ENCODE measurements at regions not wholly inside any gene's neighbourhood (a gene's known extent, or its start where the extent isn't known, plus 50 kb on each side); places are given as distances from the start of the nearest gene placed in this dataset.

DNA sequence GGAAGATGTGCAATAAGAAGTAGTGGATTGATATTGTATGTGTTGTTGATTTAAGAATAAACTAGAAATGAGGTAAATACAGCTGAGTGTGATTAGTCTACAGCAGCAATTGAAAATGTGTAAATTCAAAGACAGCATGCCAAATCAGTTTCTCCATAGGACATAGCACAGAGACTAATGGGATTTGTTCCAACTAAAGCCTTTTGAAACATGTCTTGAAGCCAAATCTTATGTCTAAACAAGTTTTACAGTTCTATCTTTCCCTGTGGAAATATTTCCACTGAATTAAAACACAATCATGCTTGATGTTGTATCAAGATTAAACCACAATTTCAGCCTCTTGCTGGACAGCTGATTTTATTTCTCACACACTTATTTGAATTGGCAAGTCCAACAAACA is 497.4 kb upstream of the FAM47C start:
- ATAC-seq (ENCODE audit: low read depth), result no peak
- H3K27me3 ChIP-seq (replicated peaks in 1 of 4; ENCODE audit: control extremely low read depth in 1 of 4, control insufficient read depth in 3 of 4, insufficient read depth in 4 of 4, low read length in 3 of 4), result no peaks in the 10 kb centered on the region
- peaks cover 0 to 5% (median 0%) of the 10 kb centered on the region in 3 donors for H3K9me3 ChIP-seq (ENCODE audit: control extremely low read depth in 1 of 3, control insufficient read depth in 2 of 3, insufficient read depth in 1 of 3, low read length in 2 of 3)
- DNase-seq, result no peak
- H3K4me3 Mint-ChIP-seq, result no peak overlapping the region
- TF ChIP-seq CTCF (IDR thresholded peaks at IDR 0.05), result no peak
- TF ChIP-seq EZH2 (IDR thresholded peaks at IDR 0.05; ENCODE audit: borderline replicate concordance, insufficient read depth, low read depth, low read length, poor library complexity, severe bottlenecking), result no peak
- no peaks in the 10 kb centered on the region for H3K4me1 Mint-ChIP-seq
- intact Hi-C loops (cut with micrococcal nuclease), result no loop called here
- ChIA-PET CTCF (no interaction called here), POLR2A (no interaction called here)
- H3K27ac ChIP-seq (ENCODE audit: low read length in 2 of 2), result no peak overlapping the region
- H3K9me3 Mint-ChIP-seq (ENCODE audit: insufficient read depth), result no peaks in the 10 kb centered on the region
- H3K4me2 ChIP-seq (replicated peaks; ENCODE audit: low read depth, low read length, poor library complexity, severe bottlenecking), result no peak overlapping the region
- H2AFZ ChIP-seq (ENCODE audit: insufficient read depth, low read depth, low read length, poor library complexity, severe bottlenecking), result no peak overlapping the region
- no peak overlapping the region for H3K9ac ChIP-seq (ENCODE audit: low read length)
- no peaks in the 10 kb centered on the region for H4K20me1 ChIP-seq (ENCODE audit: control insufficient read depth, insufficient read depth, low read length, poor library complexity, severe bottlenecking)
- H3K4me3 ChIP-seq (ENCODE audit: control extremely low read depth in 1 of 5, extremely low read depth in 1 of 5, insufficient read depth in 1 of 5, low read depth in 2 of 5, low read length in 4 of 5), result no peak overlapping the region
- H3K27ac Mint-ChIP-seq, result no peak overlapping the region
- H3K27me3 Mint-ChIP-seq, result no peaks in the 10 kb centered on the region
- H3K4me1 ChIP-seq (ENCODE audit: control insufficient read depth in 2 of 2, insufficient read depth in 2 of 2, low read length in 2 of 2), result no peaks in the 10 kb centered on the region
- H3K79me2 ChIP-seq (ENCODE audit: control insufficient read depth, insufficient read depth, low read length), result no peaks in the 10 kb centered on the region
- H3K36me3 ChIP-seq (replicated peaks in 1 of 2; ENCODE audit: control extremely low read depth in 1 of 2, control insufficient read depth in 1 of 2, extremely low read depth in 1 of 2, insufficient read depth in 2 of 2, low read length in 1 of 2), result no peaks in the 10 kb centered on the region

DNA sequence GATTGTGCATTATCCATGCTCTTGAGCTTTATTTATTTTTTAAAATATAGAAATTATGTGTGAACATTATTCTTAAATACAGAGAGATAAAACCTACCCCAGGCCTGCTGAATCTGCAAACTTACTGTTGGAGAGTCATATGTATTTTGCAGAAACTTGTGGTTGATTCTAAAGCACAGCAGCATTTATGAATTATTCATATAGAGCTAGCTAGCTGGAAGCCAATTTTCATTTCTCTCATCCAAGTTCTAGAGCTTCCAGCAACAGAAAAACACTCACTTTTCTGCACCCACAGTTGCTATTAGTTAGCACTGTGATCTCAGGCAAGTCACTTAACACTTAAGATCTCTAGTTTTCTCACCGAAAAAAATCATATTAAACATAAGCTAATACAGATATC is 479.5 kb upstream of the FAM47C start:
- ChIA-PET POLR2A (no interaction called here), CTCF (no interaction called here)
- Mint-ChIP-seq H3K4me1 (no peaks in the 10 kb centered on the region), H3K27ac (no peak overlapping the region), H3K9me3 (ENCODE audit: insufficient read depth) (no peaks in the 10 kb centered on the region), H3K27me3 (no peaks in the 10 kb centered on the region), H3K4me3 (no peak overlapping the region)
- Histone ChIP-seq H3K4me3 (ENCODE audit: control extremely low read depth in 1 of 5, extremely low read depth in 1 of 5, insufficient read depth in 1 of 5, low read depth in 2 of 5, low read length in 4 of 5) (no peak overlapping the region), H3K9me3 (ENCODE audit: control extremely low read depth in 1 of 3, control insufficient read depth in 2 of 3, insufficient read depth in 1 of 3, low read length in 2 of 3) (no peaks in the 10 kb centered on the region), H3K9ac (ENCODE audit: low read length) (no peak overlapping the region), H3K36me3 (replicated peaks in 1 of 2; ENCODE audit: control extremely low read depth in 1 of 2, control insufficient read depth in 1 of 2, extremely low read depth in 1 of 2, insufficient read depth in 2 of 2, low read length in 1 of 2) (no peaks in the 10 kb centered on the region), H3K79me2 (ENCODE audit: control insufficient read depth, insufficient read depth, low read length) (no peaks in the 10 kb centered on the region), H3K4me1 (ENCODE audit: control insufficient read depth in 2 of 2, insufficient read depth in 2 of 2, low read length in 2 of 2) (no peaks in the 10 kb centered on the region), H3K27ac (ENCODE audit: low read length in 2 of 2) (no peak overlapping the region), H4K20me1 (ENCODE audit: control insufficient read depth, insufficient read depth, low read length, poor library complexity, severe bottlenecking) (no peaks in the 10 kb centered on the region), H3K4me2 (replicated peaks; ENCODE audit: low read depth, low read length, poor library complexity, severe bottlenecking) (no peak overlapping the region), H3K27me3 (replicated peaks in 1 of 4; ENCODE audit: control extremely low read depth in 1 of 4, control insufficient read depth in 3 of 4, insufficient read depth in 4 of 4, low read length in 3 of 4) (no peaks in the 10 kb centered on the region), H2AFZ (ENCODE audit: insufficient read depth, low read depth, low read length, poor library complexity, severe bottlenecking) (no peak overlapping the region)
- no peak for ATAC-seq (ENCODE audit: low read depth)
- DNase-seq, result no peak
- no peak for TF ChIP-seq CTCF (IDR thresholded peaks at IDR 0.05)
- TF ChIP-seq EZH2 (IDR thresholded peaks at IDR 0.05; ENCODE audit: borderline replicate concordance, insufficient read depth, low read depth, low read length, poor library complexity, severe bottlenecking), result no peak
- WGBS (ENCODE audit: insufficient coverage), result no CpG with 5 or more reads among the region's 1 CpG
- intact Hi-C loops (cut with micrococcal nuclease), result no loop called here

Data from B cell (primary cell).